ENCODE measurements at regions not wholly inside any gene's neighbourhood (a gene's known extent, or its start where the extent isn't known, plus 50 kb on each side); places are given as distances from the start of the nearest gene placed in this dataset.

GRCh38 chr2:62641410-62641843, 64.1 kb upstream of the EHBP1 start:
- H3K9ac ChIP-seq (ENCODE audit: control insufficient read depth, insufficient read depth, low read length) = no peak overlapping the region
- no peaks in the 10 kb centered on the region for H3K79me2 ChIP-seq (ENCODE audit: control insufficient read depth, insufficient read depth, low read length)
- RAD21 ChIA-PET (ENCODE audit: unreplicated experiment) = no interaction called here
- H3K4me1 ChIP-seq (ENCODE audit: control insufficient read depth, insufficient read depth, low read length) = no peaks in the 10 kb centered on the region
- POLR2A ChIA-PET = no interaction called here
- CTCF ChIA-PET = interaction anchor here (1.0 to 2.0 kb wide), 2 partner anchors 14 to 22 kb away, joined by 3 to 5 read pairs; no protein-coding TSS in a partner anchor
- intact Hi-C loops (cut with micrococcal nuclease; ENCODE audit: unreplicated experiment) (no loop called here), in situ Hi-C loops (cut with MboI) (no loop called here)
- no peaks in the 10 kb centered on the region; a peak in 1 of 4 replicates for H3K27me3 ChIP-seq (replicated peaks in 1 of 2; ENCODE audit: control insufficient read depth in 2 of 2, insufficient read depth in 2 of 2, low read length in 1 of 2)
- no peak for DNase-seq (ENCODE audit: low read depth, low spot score)
- H3K27ac ChIP-seq (ENCODE audit: control insufficient read depth, insufficient read depth) = no peak overlapping the region
- no peak overlapping the region for H3K4me3 ChIP-seq
- BruUV-seq (replicated peaks) = no TSS peak
- H3K4me2 ChIP-seq (ENCODE audit: control insufficient read depth, insufficient read depth) = no peak overlapping the region
- SMC1A ChIA-PET (ENCODE audit: uncharacterized antibody, unreplicated experiment) = interaction anchor here (0.9 to 1.6 kb wide), 3 partner anchors 17 to 21 kb away, joined by 3 to 5 read pairs (median 4); no protein-coding TSS in a partner anchor
- H3K9me3 ChIP-seq (replicated peaks; ENCODE audit: control insufficient read depth, insufficient read depth, low read length) = no peaks in the 10 kb centered on the region
- no peaks in the 10 kb centered on the region for H4K20me1 ChIP-seq (ENCODE audit: control insufficient read depth, insufficient read depth)
- no peak overlapping the region for H2AFZ ChIP-seq (ENCODE audit: control insufficient read depth, low read depth, low read length)
- no peaks in the 10 kb centered on the region for H3K36me3 ChIP-seq (ENCODE audit: control insufficient read depth in 2 of 2, insufficient read depth in 2 of 2, low read length in 1 of 2)
- ATAC-seq = no peak
- WGBS (ENCODE audit: insufficient coverage, insufficient replicate concordance, low lambda C conversion rate, missing lambda C conversion rate) = 23% methylated on average over 1 of the region's 1 CpG
- FAIRE-seq = no peak
- TF ChIP-seq POLR2AphosphoS2 (IDR thresholded peaks at IDR 0.05; ENCODE audit: low read depth, low read length) (no peak), CTCF (IDR thresholded peaks at IDR 0.05 in 2 of 3, conservative IDR thresholded peaks at IDR 0.05 in 1 of 3; ENCODE audit: control insufficient read depth in 2 of 3, extremely low read depth in 1 of 3, insufficient read depth in 1 of 3, low read depth in 3 of 3, low read length in 3 of 3) (no peak), MYC (IDR thresholded peaks at IDR 0.05; ENCODE audit: insufficient read depth, insufficient read length, insufficient replicate concordance, low read length, severe bottlenecking) (no peak), SMC3 (IDR thresholded peaks at IDR 0.05; ENCODE audit: borderline replicate concordance, low read length) (no peak), ZNF687 (IDR thresholded peaks at IDR 0.05) (no peak), SIX5 (IDR thresholded peaks at IDR 0.05; ENCODE audit: low read depth, low read length, severe bottlenecking) (no peak), NRF1 (conservative IDR thresholded peaks at IDR 0.05; ENCODE audit: low read depth, low read length) (no peak), ZNF274 (IDR thresholded peaks at IDR 0.05; ENCODE audit: insufficient read depth, insufficient read length) (no peak), CEBPZ (IDR thresholded peaks at IDR 0.05; ENCODE audit: low read depth, low read length) (no peak), MEF2A (IDR thresholded peaks at IDR 0.05; ENCODE audit: insufficient read depth, low read depth, low read length) (no peak), DPF2 (IDR thresholded peaks at IDR 0.05) (no peak)
- TF ChIP-seq, protein P1, sequence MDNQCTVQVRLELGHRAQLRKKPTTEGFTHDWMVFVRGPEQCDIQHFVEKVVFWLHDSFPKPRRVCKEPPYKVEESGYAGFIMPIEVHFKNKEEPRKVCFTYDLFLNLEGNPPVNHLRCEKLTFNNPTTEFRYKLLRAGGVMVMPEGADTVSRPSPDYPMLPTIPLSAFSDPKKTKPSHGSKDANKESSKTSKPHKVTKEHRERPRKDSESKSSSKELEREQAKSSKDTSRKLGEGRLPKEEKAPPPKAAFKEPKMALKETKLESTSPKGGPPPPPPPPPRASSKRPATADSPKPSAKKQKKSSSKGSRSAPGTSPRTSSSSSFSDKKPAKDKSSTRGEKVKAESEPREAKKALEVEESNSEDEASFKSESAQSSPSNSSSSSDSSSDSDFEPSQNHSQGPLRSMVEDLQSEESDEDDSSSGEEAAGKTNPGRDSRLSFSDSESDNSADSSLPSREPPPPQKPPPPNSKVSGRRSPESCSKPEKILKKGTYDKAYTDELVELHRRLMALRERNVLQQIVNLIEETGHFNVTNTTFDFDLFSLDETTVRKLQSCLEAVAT (IDR thresholded peaks at IDR 0.05) = no peak

Measured in GM12878 (cell line).